ENCODE measurements at regions not wholly inside any gene's neighbourhood (a gene's known extent, or its start where the extent isn't known, plus 50 kb on each side); places are given as distances from the start of the nearest gene placed in this dataset.

DNA sequence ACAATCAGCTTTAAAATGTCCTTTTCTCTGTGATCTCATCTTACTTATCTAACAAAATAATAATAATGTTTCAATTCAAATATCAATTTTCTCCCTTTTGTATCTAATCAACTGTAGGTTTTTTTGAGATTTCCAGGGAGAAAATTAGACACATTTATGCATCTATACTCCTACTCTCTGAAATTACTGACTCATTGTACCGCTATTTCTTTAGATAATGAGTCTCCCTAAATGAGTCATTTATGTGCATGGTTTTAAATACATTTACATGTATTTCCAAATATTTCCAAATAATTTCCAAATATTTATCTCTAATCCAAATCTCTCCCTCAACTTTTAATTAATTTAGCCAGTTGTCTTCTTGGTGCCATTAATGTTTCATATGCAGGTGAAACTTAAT, 621.0 kb downstream of the TECRL start:
- Histone ChIP-seq H3K9me3 (no peaks in the 10 kb centered on the region), H3K36me3 (no peaks in the 10 kb centered on the region), H3K27me3 (no peaks in the 10 kb centered on the region), H3K4me1 (no peaks in the 10 kb centered on the region), H3K27ac (no peak overlapping the region), H3K4me3 (no peak overlapping the region)
- TF ChIP-seq POLR2A (IDR thresholded peaks at IDR 0.05) (no peak), POLR2AphosphoS5 (IDR thresholded peaks at IDR 0.05; ENCODE audit: insufficient read depth in 1 of 2, low read depth in 1 of 2) (no peak)
- TF ChIP-seq, protein P1, sequence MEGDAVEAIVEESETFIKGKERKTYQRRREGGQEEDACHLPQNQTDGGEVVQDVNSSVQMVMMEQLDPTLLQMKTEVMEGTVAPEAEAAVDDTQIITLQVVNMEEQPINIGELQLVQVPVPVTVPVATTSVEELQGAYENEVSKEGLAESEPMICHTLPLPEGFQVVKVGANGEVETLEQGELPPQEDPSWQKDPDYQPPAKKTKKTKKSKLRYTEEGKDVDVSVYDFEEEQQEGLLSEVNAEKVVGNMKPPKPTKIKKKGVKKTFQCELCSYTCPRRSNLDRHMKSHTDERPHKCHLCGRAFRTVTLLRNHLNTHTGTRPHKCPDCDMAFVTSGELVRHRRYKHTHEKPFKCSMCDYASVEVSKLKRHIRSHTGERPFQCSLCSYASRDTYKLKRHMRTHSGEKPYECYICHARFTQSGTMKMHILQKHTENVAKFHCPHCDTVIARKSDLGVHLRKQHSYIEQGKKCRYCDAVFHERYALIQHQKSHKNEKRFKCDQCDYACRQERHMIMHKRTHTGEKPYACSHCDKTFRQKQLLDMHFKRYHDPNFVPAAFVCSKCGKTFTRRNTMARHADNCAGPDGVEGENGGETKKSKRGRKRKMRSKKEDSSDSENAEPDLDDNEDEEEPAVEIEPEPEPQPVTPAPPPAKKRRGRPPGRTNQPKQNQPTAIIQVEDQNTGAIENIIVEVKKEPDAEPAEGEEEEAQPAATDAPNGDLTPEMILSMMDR (IDR thresholded peaks at IDR 0.05): no peak
- no peak for DNase-seq (ENCODE audit: extremely low spot score in 2 of 2)
- intact Hi-C loops (cut with DNase I): no loop called here

GRCh38 chr4:63787326-63787725, 621.9 kb downstream of the TECRL start:
- Histone ChIP-seq H3K36me3 (no peaks in the 10 kb centered on the region), H3K9me3 (no peaks in the 10 kb centered on the region), H3K4me1 (no peaks in the 10 kb centered on the region), H3K27ac (no peak overlapping the region), H3K27me3 (no peaks in the 10 kb centered on the region), H3K4me3 (no peak overlapping the region)
- DNase-seq (ENCODE audit: extremely low spot score in 2 of 2): no peak
- TF ChIP-seq POLR2AphosphoS5 (IDR thresholded peaks at IDR 0.05; ENCODE audit: insufficient read depth in 1 of 2, low read depth in 1 of 2) (no peak), POLR2A (IDR thresholded peaks at IDR 0.05) (no peak)
- TF ChIP-seq, protein P1 (IDR thresholded peaks at IDR 0.05): no peak
- intact Hi-C loops (cut with DNase I): no loop called here

DNA sequence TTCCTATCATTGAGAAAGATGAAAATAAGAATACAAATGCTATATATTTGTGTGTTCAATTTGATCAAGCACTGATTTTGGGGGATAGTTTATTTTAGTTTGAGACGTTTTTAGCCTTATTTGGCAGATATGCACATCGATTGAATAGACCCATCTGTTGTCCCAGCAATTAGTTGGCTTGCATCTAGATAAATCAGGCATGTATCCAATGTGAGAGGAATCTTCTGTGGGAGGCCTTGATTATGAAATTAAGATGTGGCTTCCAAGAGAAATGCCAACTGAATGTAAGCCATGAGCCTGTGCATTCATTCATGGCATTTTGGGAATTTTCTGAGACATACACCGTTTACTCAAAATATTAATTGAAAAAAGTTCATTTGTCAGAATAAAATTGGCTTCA, 623.1 kb downstream of the TECRL start:
- no peaks in the 10 kb centered on the region for H3K27me3 ChIP-seq
- DNase-seq (ENCODE audit: extremely low spot score in 2 of 2): no peak
- intact Hi-C loops (cut with DNase I): no loop called here
- no peaks in the 10 kb centered on the region for H3K9me3 ChIP-seq
- H3K36me3 ChIP-seq: no peaks in the 10 kb centered on the region
- H3K4me3 ChIP-seq: no peak overlapping the region
- no peaks in the 10 kb centered on the region for H3K4me1 ChIP-seq
- TF ChIP-seq POLR2A (IDR thresholded peaks at IDR 0.05) (no peak), POLR2AphosphoS5 (IDR thresholded peaks at IDR 0.05; ENCODE audit: insufficient read depth in 1 of 2, low read depth in 1 of 2) (no peak)
- TF ChIP-seq, protein P1 (IDR thresholded peaks at IDR 0.05): no peak
- H3K27ac ChIP-seq: no peak overlapping the region

GRCh38 chr4:63784822-63785221, 624.4 kb downstream of the TECRL start:
- DNase-seq (ENCODE audit: extremely low spot score in 2 of 2): no peak
- no peak overlapping the region for H3K4me3 ChIP-seq
- H3K27ac ChIP-seq: no peak overlapping the region
- H3K9me3 ChIP-seq: no peaks in the 10 kb centered on the region
- TF ChIP-seq POLR2AphosphoS5 (IDR thresholded peaks at IDR 0.05; ENCODE audit: insufficient read depth in 1 of 2, low read depth in 1 of 2) (no peak), POLR2A (IDR thresholded peaks at IDR 0.05) (no peak)
- TF ChIP-seq, protein P1 (IDR thresholded peaks at IDR 0.05): no peak
- no peaks in the 10 kb centered on the region for H3K36me3 ChIP-seq
- intact Hi-C loops (cut with DNase I): no loop called here
- no peaks in the 10 kb centered on the region for H3K4me1 ChIP-seq
- H3K27me3 ChIP-seq: no peaks in the 10 kb centered on the region

DNA sequence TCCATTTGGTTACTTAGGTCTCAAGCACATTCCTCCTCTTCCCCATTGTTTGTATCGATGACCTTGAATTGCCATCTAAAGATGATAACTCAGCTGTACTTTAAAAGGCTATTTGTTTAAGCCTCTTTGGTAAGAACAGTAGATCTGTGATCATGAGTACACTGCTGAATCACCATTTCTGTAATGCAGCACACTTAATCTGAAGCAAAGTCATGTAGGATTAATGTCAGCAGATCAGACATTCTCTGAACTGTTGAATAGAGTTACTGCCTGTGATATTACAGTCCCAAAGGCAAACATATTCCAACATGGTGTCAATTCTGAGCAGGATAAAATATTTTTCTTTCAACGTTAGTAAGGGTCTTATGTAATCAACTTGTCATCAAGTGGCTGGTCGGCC, 631.6 kb downstream of the TECRL start:
- no peaks in the 10 kb centered on the region for H3K4me1 ChIP-seq
- no peak for DNase-seq (ENCODE audit: extremely low spot score in 2 of 2)
- H3K36me3 ChIP-seq: no peaks in the 10 kb centered on the region
- no peaks in the 10 kb centered on the region for H3K9me3 ChIP-seq
- H3K27me3 ChIP-seq: no peaks in the 10 kb centered on the region
- H3K27ac ChIP-seq: no peak overlapping the region
- no peak for TF ChIP-seq POLR2AphosphoS5 (IDR thresholded peaks at IDR 0.05; ENCODE audit: insufficient read depth in 1 of 2, low read depth in 1 of 2)
- TF ChIP-seq POLR2A (IDR thresholded peaks at IDR 0.05): no peak
- TF ChIP-seq, protein P1 (IDR thresholded peaks at IDR 0.05): no peak
- H3K4me3 ChIP-seq: no peak overlapping the region
- intact Hi-C loops (cut with DNase I): no loop called here
